Activated T-cell treated with anti-CD3 and anti-CD28 coated beads, Interleukin-2, amount 50 U/mL, for 72 hours (primary cell): ENCODE measurements at regions not wholly inside any gene's neighbourhood (a gene's known extent, or its start where the extent isn't known, plus 50 kb on each side); places are given as distances from the start of the nearest gene placed in this dataset.

Experiments used
- ATAC-seq, 2 donors: fragments of 150-1000 bp; cut with Tn5 transposase; replicated peaks in 1 of 2; 2 replicates each; pipeline ENCODE4 v1.10.0; 2021; ENCODE audit warnings: moderate library complexity in 2 of 2, mild to moderate bottlenecking in 1 of 2
- DNase-seq, 2 donors: peaks; one replicate each; pipeline ENCODE4 v3.0.0; 2021 to 2022; ENCODE audit warnings: mixed read lengths in 1 of 2
- H3K27ac Mint-ChIP-seq: one replicate; pipeline ENCODE4 v1.8.0; 2022; ENCODE audit warnings: mild to moderate bottlenecking, moderate library complexity, mixed read lengths
- H3K27me3 Mint-ChIP-seq: one replicate; pipeline ENCODE4 v1.8.0; 2022; ENCODE audit warnings: low read depth, mixed read lengths
- H3K36me3 Mint-ChIP-seq, 2 donors: one replicate each; pipeline ENCODE4 v1.8.0; 2022; ENCODE audit warnings: mixed read lengths in 2 of 2, mild to moderate bottlenecking in 1 of 2; ENCODE audit not compliant: insufficient read depth in 2 of 2
- H3K4me1 Mint-ChIP-seq: one replicate; pipeline ENCODE4 v1.8.0; 2022; ENCODE audit warnings: low read depth, mixed read lengths
- H3K4me3 Mint-ChIP-seq, 2 donors: one replicate each; pipeline ENCODE4 v1.8.0; 2022; ENCODE audit warnings: mild to moderate bottlenecking in 2 of 2, mixed read lengths in 2 of 2, moderate library complexity in 2 of 2
- H3K9me3 Mint-ChIP-seq, 2 donors: one replicate each; pipeline ENCODE4 v1.8.0; 2022; ENCODE audit warnings: mixed read lengths in 2 of 2

- no peaks in the 10 kb centered on the region for H3K27me3 Mint-ChIP-seq
Measured at GRCh38 chr11:110011595-110011994, 81.6 kb upstream of the ZC3H12C start.

GRCh38 chr11:110015695-110016094 is 77.5 kb upstream of the ZC3H12C start:
- ATAC-seq, result no peak
- no peaks in the 10 kb centered on the region for H3K27me3 Mint-ChIP-seq
- DNase-seq, result no peak
- H3K4me1 Mint-ChIP-seq, result no peaks in the 10 kb centered on the region
- peaks cover 0 to 3% of the 10 kb centered on the region in 2 donors for H3K36me3 Mint-ChIP-seq
- no peak overlapping the region for H3K4me3 Mint-ChIP-seq
- H3K9me3 Mint-ChIP-seq, result peaks cover 4 to 6% of the 10 kb centered on the region in 2 donors
- no peak overlapping the region for H3K27ac Mint-ChIP-seq

More at GRCh38 chr11:110011595-110011994, 81.6 kb upstream of the ZC3H12C start:
- Mint-ChIP-seq H3K4me3 (no peak overlapping the region), H3K36me3 (peaks cover 0 to 3% of the 10 kb centered on the region in 2 donors), H3K27ac (no peak overlapping the region), H3K4me1 (no peaks in the 10 kb centered on the region), H3K9me3 (peaks cover 4 to 6% of the 10 kb centered on the region in 2 donors)
- no peak for DNase-seq
- no peak for ATAC-seq

GRCh38 chr11:110019675-110020074 is 73.5 kb upstream of the ZC3H12C start:
- ATAC-seq, result no peak
- H3K4me3 Mint-ChIP-seq, result no peak overlapping the region

GRCh38 chr11:110022548-110022947 is 70.6 kb upstream of the ZC3H12C start:
- ATAC-seq (peak in 1 of 2 donors; percentile 22), DNase-seq (no peak)
- Mint-ChIP-seq H3K27me3 (peaks cover 6% of the 10 kb centered on the region), H3K27ac (no peak overlapping the region), H3K9me3 (peaks cover 0 to 3% of the 10 kb centered on the region in 2 donors), H3K4me3 (no peak overlapping the region), H3K4me1 (no peaks in the 10 kb centered on the region), H3K36me3 (no peaks in the 10 kb centered on the region)

More at GRCh38 chr11:110019675-110020074, 73.5 kb upstream of the ZC3H12C start:
- peaks cover 4% of the 10 kb centered on the region for H3K27me3 Mint-ChIP-seq
- DNase-seq, result no peak
- peaks cover 0 to 3% of the 10 kb centered on the region in 2 donors for H3K9me3 Mint-ChIP-seq
- H3K4me1 Mint-ChIP-seq, result no peaks in the 10 kb centered on the region
- no peak overlapping the region for H3K27ac Mint-ChIP-seq
- H3K36me3 Mint-ChIP-seq, result no peaks in the 10 kb centered on the region

- H3K4me1 Mint-ChIP-seq, result no peaks in the 10 kb centered on the region
- H3K9me3 Mint-ChIP-seq, result peaks cover 0 to 3% of the 10 kb centered on the region in 2 donors
- H3K36me3 Mint-ChIP-seq, result no peaks in the 10 kb centered on the region
- H3K4me3 Mint-ChIP-seq, result no peak overlapping the region
- DNase-seq (no peak), ATAC-seq (no peak)
- no peak overlapping the region for H3K27ac Mint-ChIP-seq
- H3K27me3 Mint-ChIP-seq, result peaks cover 12% of the 10 kb centered on the region
Measured at GRCh38 chr11:110023711-110024110, 69.5 kb upstream of the ZC3H12C start.

- peaks cover 0 to 3% of the 10 kb centered on the region in 2 donors for H3K9me3 Mint-ChIP-seq
- H3K27ac Mint-ChIP-seq, result no peak overlapping the region
Measured at GRCh38 chr11:110026858-110027626, 66.2 kb upstream of the ZC3H12C start.

GRCh38 chr11:110027627-110028371 is 65.4 kb upstream of the ZC3H12C start:
- ATAC-seq (no peak), DNase-seq (no peak)
- Mint-ChIP-seq H3K27me3 (peaks cover 12% of the 10 kb centered on the region), H3K9me3 (peaks cover 0 to 3% of the 10 kb centered on the region in 2 donors), H3K36me3 (no peaks in the 10 kb centered on the region), H3K4me3 (no peak overlapping the region), H3K27ac (no peak overlapping the region), H3K4me1 (no peaks in the 10 kb centered on the region)

More at GRCh38 chr11:110026858-110027626, 66.2 kb upstream of the ZC3H12C start:
- DNase-seq (no peak), ATAC-seq (no peak)
- Mint-ChIP-seq H3K27me3 (peaks cover 12% of the 10 kb centered on the region), H3K36me3 (no peaks in the 10 kb centered on the region), H3K4me1 (no peaks in the 10 kb centered on the region), H3K4me3 (no peak overlapping the region)

GRCh38 chr11:110028921-110029320 is 64.3 kb upstream of the ZC3H12C start:
- ATAC-seq, result peak in 1 of 2 donors; percentile 40
- no peaks in the 10 kb centered on the region for H3K4me1 Mint-ChIP-seq

GRCh38 chr11:110029714-110030113 is 63.5 kb upstream of the ZC3H12C start:
- H3K4me3 Mint-ChIP-seq, result no peak overlapping the region
- peaks cover 0 to 2% of the 10 kb centered on the region in 2 donors for H3K9me3 Mint-ChIP-seq
- ATAC-seq, result no peak
- peaks cover 8% of the 10 kb centered on the region for H3K27me3 Mint-ChIP-seq
- H3K4me1 Mint-ChIP-seq, result no peaks in the 10 kb centered on the region
- H3K27ac Mint-ChIP-seq, result no peak overlapping the region
- H3K36me3 Mint-ChIP-seq, result no peaks in the 10 kb centered on the region
- DNase-seq, result no peak

More at GRCh38 chr11:110028921-110029320, 64.3 kb upstream of the ZC3H12C start:
- Mint-ChIP-seq H3K4me3 (no peak overlapping the region), H3K9me3 (peaks cover 0 to 2% of the 10 kb centered on the region in 2 donors), H3K36me3 (no peaks in the 10 kb centered on the region), H3K27me3 (peaks cover 8% of the 10 kb centered on the region), H3K27ac (no peak overlapping the region)
- DNase-seq, result no peak

GRCh38 chr11:110031171-110031570 is 62.0 kb upstream of the ZC3H12C start:
- no peak for DNase-seq
- ATAC-seq, result no peak
- Mint-ChIP-seq H3K4me1 (no peaks in the 10 kb centered on the region), H3K4me3 (no peak overlapping the region), H3K9me3 (peaks cover 0 to 2% of the 10 kb centered on the region in 2 donors), H3K27ac (no peak overlapping the region), H3K27me3 (peaks cover 8% of the 10 kb centered on the region), H3K36me3 (no peaks in the 10 kb centered on the region)

- Mint-ChIP-seq H3K36me3 (no peaks in the 10 kb centered on the region), H3K27me3 (peaks cover 8% of the 10 kb centered on the region), H3K4me1 (no peaks in the 10 kb centered on the region), H3K9me3 (peaks cover 0 to 2% of the 10 kb centered on the region in 2 donors), H3K4me3 (no peak overlapping the region), H3K27ac (no peak overlapping the region)
- DNase-seq, result no peak
- no peak for ATAC-seq
Measured at GRCh38 chr11:110032259-110032658, 60.9 kb upstream of the ZC3H12C start.

GRCh38 chr11:110032957-110033570 is 60.1 kb upstream of the ZC3H12C start:
- no peak overlapping the region for H3K27ac Mint-ChIP-seq
- peaks cover 0 to 2% of the 10 kb centered on the region in 2 donors for H3K9me3 Mint-ChIP-seq
- H3K27me3 Mint-ChIP-seq, result peaks cover under 1% of the 10 kb centered on the region
- H3K4me3 Mint-ChIP-seq, result no peak overlapping the region
- no peak for ATAC-seq
- no peaks in the 10 kb centered on the region for H3K4me1 Mint-ChIP-seq
- no peak for DNase-seq
- H3K36me3 Mint-ChIP-seq, result no peaks in the 10 kb centered on the region

GRCh38 chr11:110034806-110035205 is 58.4 kb upstream of the ZC3H12C start:
- Mint-ChIP-seq H3K4me1 (no peaks in the 10 kb centered on the region), H3K9me3 (peaks cover 0 to 2% of the 10 kb centered on the region in 2 donors), H3K27ac (no peak overlapping the region), H3K4me3 (no peak overlapping the region), H3K36me3 (no peaks in the 10 kb centered on the region), H3K27me3 (no peaks in the 10 kb centered on the region)
- ATAC-seq (no peak), DNase-seq (no peak)
